ENCODE measurements at regions not wholly inside any gene's neighbourhood (a gene's known extent, or its start where the extent isn't known, plus 50 kb on each side); places are given as distances from the start of the nearest gene placed in this dataset.

DNA sequence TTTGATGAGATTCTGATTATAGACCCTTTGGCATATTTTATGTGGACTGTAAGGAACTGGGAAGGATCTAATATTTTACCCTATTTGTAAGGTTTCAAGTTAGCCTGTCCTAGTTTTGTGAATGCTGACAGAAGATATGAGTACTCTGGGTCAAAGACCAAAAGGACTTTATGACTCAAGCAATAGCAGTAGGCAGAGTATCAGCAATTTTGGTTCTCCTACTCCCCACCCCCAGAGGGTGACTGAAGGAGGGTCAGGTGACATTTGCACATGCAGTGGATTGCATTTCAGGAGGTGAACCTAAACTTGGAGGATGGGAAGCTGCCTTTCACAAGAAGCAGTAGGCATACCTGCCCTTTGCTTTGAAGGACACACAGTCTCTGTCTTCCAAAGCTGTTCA lies 84.0 kb upstream of the KLF6 start:
- TF ChIP-seq POLR2A (IDR thresholded peaks at IDR 0.05), result no peak
- TF ChIP-seq, protein P1, sequence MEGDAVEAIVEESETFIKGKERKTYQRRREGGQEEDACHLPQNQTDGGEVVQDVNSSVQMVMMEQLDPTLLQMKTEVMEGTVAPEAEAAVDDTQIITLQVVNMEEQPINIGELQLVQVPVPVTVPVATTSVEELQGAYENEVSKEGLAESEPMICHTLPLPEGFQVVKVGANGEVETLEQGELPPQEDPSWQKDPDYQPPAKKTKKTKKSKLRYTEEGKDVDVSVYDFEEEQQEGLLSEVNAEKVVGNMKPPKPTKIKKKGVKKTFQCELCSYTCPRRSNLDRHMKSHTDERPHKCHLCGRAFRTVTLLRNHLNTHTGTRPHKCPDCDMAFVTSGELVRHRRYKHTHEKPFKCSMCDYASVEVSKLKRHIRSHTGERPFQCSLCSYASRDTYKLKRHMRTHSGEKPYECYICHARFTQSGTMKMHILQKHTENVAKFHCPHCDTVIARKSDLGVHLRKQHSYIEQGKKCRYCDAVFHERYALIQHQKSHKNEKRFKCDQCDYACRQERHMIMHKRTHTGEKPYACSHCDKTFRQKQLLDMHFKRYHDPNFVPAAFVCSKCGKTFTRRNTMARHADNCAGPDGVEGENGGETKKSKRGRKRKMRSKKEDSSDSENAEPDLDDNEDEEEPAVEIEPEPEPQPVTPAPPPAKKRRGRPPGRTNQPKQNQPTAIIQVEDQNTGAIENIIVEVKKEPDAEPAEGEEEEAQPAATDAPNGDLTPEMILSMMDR (IDR thresholded peaks at IDR 0.05), result no peak

Measured in testis (tissue), 2 donors.